ENCODE measurements at regions not wholly inside any gene's neighbourhood (a gene's known extent, or its start where the extent isn't known, plus 50 kb on each side); places are given as distances from the start of the nearest gene placed in this dataset.

GRCh38 chr6:141316236-141316635, 816.5 kb upstream of the GJE1 start:
- Histone ChIP-seq H3K4me3 (no peak overlapping the region), H3K9me1 (ENCODE audit: control insufficient read depth, insufficient read depth, low read length) (no peaks in the 10 kb centered on the region), H3K79me2 (ENCODE audit: control insufficient read depth, insufficient read depth, low read length) (no peaks in the 10 kb centered on the region), H3K4me1 (replicated peaks in 1 of 2; ENCODE audit: control insufficient read depth in 2 of 2, insufficient read depth in 2 of 2, low read length in 2 of 2) (no peaks in the 10 kb centered on the region), H2AFZ (ENCODE audit: low read depth, low read length) (no peak overlapping the region), H3K27me3 (ENCODE audit: control insufficient read depth in 2 of 2, insufficient read depth in 2 of 2, low read length in 2 of 2) (no peaks in the 10 kb centered on the region), H3K36me3 (ENCODE audit: control insufficient read depth, insufficient read depth, low read length) (no peaks in the 10 kb centered on the region), H3K4me2 (ENCODE audit: insufficient read depth, low read length) (no peak overlapping the region), H3K9me3 (replicated peaks; ENCODE audit: control insufficient read depth, insufficient read depth, low read depth, low read length) (no peaks in the 10 kb centered on the region; the same call in 1 of the 2 replicates), H3K27ac (ENCODE audit: extremely low read depth, low read depth, low read length) (no peak overlapping the region), H3K9ac (ENCODE audit: insufficient read depth in 1 of 2, low read depth in 2 of 2, low read length in 2 of 2) (no peak overlapping the region), H4K20me1 (replicated peaks; ENCODE audit: control insufficient read depth, insufficient read depth, low read length) (no peaks in the 10 kb centered on the region)
- ChIA-PET POLR2A (no interaction called here), CTCF (ENCODE audit: low intra/inter-chr PET ratio) (no interaction called here)
- intact Hi-C loops (cut with micrococcal nuclease), result no loop called here
- ATAC-seq, result no peak
- FAIRE-seq, result no peak
- 4% methylated on average over 5 of the region's 5 CpGs for WGBS (ENCODE audit: insufficient coverage, low coverage, missing lambda C conversion rate)
- no TSS peak for BruUV-seq (replicated peaks)
- no peak for TF ChIP-seq ZNF707 (CRISPR knock-in tag; conservative IDR thresholded peaks at IDR 0.05)
- TF ChIP-seq NFXL1 (CRISPR knock-in tag; IDR thresholded peaks at IDR 0.05), result no peak
- no peak for TF ChIP-seq TEAD1 (CRISPR knock-in tag; IDR thresholded peaks at IDR 0.05)
- TF ChIP-seq ZBTB9 (CRISPR knock-in tag; IDR thresholded peaks at IDR 0.05), result no peak
- no peak for TF ChIP-seq BDP1 (IDR thresholded peaks at IDR 0.05; ENCODE audit: insufficient read depth, insufficient read length)
- TF ChIP-seq ZNF316 (IDR thresholded peaks at IDR 0.05), result no peak
- TF ChIP-seq ZNF589 (CRISPR knock-in tag; IDR thresholded peaks at IDR 0.05; ENCODE audit: low read depth), result no peak
- no peak for DNase-seq (ENCODE audit: extremely low read depth in 1 of 4, low spot score in 3 of 4)
- in situ Hi-C loops (cut with MboI), result no loop called here

Measured in K562 (cell line).